Sigmoid colon (tissue), 4 donors: ENCODE measurements at regions not wholly inside any gene's neighbourhood (a gene's known extent, or its start where the extent isn't known, plus 50 kb on each side); places are given as distances from the start of the nearest gene placed in this dataset.

Experiments
- EP300 ChIP-seq, 4 donors: sonication (generic); formaldehyde crosslinking; IDR thresholded peaks; one replicate each; pipeline ENCODE4 v1.6.1; 2017; ENCODE audit warnings: antibody characterized with exemption in 4 of 4
- POLR2A ChIP-seq, 2 donors: fragments of 450-650 bp; IDR thresholded peaks; one replicate each; pipeline ENCODE4 v1.6.1; 2016; ENCODE audit warnings: antibody characterized with exemption in 2 of 2, mild to moderate bottlenecking in 2 of 2, moderate library complexity in 2 of 2
- POLR2AphosphoS5 ChIP-seq, 4 donors: sonication (generic); formaldehyde crosslinking; IDR thresholded peaks; one replicate each; pipeline ENCODE4 v1.6.1; 2017; ENCODE audit warnings: antibody characterized with exemption in 4 of 4
- TF ChIP-seq, protein P1 (sequence below), 4 experiments: fragments of 450-650 bp in 3 of 4; fragments of 200-600 bp in 1 of 4; IDR thresholded peaks; one replicate each; pipeline ENCODE4 v1.5.1; 2016 to 2019; ENCODE audit warnings: antibody characterized with exemption in 4 of 4, mild to moderate bottlenecking in 3 of 4, moderate library complexity in 2 of 4

- TF ChIP-seq, protein P1, sequence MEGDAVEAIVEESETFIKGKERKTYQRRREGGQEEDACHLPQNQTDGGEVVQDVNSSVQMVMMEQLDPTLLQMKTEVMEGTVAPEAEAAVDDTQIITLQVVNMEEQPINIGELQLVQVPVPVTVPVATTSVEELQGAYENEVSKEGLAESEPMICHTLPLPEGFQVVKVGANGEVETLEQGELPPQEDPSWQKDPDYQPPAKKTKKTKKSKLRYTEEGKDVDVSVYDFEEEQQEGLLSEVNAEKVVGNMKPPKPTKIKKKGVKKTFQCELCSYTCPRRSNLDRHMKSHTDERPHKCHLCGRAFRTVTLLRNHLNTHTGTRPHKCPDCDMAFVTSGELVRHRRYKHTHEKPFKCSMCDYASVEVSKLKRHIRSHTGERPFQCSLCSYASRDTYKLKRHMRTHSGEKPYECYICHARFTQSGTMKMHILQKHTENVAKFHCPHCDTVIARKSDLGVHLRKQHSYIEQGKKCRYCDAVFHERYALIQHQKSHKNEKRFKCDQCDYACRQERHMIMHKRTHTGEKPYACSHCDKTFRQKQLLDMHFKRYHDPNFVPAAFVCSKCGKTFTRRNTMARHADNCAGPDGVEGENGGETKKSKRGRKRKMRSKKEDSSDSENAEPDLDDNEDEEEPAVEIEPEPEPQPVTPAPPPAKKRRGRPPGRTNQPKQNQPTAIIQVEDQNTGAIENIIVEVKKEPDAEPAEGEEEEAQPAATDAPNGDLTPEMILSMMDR (IDR thresholded peaks at IDR 0.05), result no peak
- TF ChIP-seq POLR2A (IDR thresholded peaks at IDR 0.05) (no peak), POLR2AphosphoS5 (IDR thresholded peaks at IDR 0.05) (no peak), EP300 (IDR thresholded peaks at IDR 0.05) (no peak)
Observed at GRCh38 chr3:170719300-170719699, 133.4 kb upstream of the SLC7A14 start.
